ENCODE measurements at regions not wholly inside any gene's neighbourhood (a gene's known extent, or its start where the extent isn't known, plus 50 kb on each side); places are given as distances from the start of the nearest gene placed in this dataset.
A peak's percentile ranks its signal among the peaks of the same experiment; 100 is the strongest.

DNA sequence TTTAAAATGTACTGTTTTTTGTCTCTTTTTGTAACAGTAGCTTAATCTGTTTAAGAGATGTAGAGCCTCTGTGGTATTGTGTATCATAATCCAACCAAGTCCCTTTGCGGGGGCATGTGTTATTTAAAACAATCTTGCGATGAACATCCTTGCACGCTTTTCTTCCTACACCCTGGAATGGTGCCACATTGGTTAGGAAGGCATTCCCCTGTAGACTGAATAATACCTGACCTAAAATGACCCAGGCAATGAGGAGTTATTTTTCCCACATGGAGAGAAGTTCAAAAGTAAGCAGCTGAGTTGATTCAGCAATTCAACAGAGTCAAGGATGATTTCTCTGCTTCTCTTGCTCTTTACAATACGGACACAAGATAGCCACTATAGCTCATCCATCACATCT lies 142.0 kb upstream of the PMEPA1 start:
- DNase-seq (ENCODE audit: low spot score), result no peak

DNA sequence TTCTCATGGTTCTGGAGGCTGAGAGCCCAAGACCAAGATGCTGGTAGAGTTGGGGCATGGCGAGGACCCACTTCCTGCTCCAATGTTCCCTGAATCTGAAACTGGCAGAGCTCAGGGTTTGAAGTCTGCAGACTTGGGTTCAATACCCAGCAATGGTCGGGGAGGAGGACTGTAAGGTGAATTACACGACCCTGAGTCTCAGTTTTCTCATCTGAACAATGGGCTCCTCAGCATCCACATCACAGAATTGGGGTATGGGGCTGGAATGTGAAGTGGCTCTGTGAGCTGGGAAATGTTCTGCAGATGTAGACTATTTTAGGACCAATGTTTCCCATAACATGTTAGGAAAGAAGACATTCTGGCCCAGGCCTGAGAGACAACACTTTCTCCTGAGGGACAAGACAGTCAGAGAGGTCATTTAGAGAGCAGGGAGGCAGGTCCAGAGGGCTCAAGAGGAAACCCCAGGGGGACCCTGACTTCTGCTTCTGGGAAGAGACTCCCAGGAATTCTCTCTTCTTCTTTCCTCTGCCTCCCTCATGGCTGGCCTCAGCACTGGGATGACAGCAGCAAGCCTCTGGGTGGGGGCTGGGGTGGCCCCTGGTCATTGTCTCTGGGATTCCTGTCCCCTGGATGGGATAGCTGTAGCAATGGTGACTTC lies 141.3 kb upstream of the PMEPA1 start:
- no peak for DNase-seq (ENCODE audit: low spot score)

GRCh38 chr20:57849521-57850215 lies 139.9 kb upstream of the PMEPA1 start:
- no peak for DNase-seq (ENCODE audit: low spot score)

DNA sequence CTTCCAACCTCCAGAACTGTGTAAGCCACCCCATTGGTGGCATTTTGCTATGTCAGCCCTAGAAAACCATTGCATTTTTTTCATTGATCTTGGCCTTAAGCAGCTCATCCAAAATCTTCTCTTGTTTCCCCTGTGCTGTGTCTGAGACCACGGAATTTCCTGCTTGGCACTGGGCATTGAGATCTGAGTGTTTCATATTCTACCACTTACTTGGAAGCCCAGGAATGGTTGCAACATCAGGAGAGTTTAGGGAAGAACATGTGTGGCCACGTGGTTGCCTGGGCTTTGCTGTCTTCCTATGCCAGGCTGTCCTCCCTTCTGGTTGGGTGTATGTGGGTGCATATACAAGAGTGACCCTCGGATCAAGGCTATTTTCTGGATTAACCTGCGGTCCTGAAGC lies 139.3 kb upstream of the PMEPA1 start:
- no peak for DNase-seq (ENCODE audit: low spot score)

GRCh38 chr20:57848282-57848681 lies 138.5 kb upstream of the PMEPA1 start:
- DNase-seq (ENCODE audit: low spot score), result no peak

DNA sequence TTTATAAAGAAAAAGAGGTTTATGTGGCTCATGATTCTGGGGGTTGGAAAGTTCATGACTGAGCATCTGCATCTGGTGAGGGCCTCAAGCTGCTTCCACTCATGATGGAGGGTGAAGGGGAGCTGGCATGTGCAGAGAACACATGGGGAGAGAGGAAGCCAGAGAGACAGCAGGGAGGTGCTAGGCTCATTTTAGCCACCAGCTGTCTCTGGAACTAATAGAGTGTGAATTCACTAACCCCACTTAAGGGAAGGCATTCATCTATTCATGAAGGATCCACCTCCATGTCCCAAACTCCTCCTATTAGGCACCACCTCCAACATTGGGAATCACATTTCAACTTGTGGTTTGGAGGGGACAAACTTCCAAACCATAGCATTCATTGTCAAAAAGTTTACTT lies 137.3 kb upstream of the PMEPA1 start:
- no peak for DNase-seq (ENCODE audit: low spot score)

GRCh38 chr20:57844626-57845596 lies 135.1 kb upstream of the PMEPA1 start:
- peak; percentile 56 for DNase-seq (ENCODE audit: low spot score)

DNA sequence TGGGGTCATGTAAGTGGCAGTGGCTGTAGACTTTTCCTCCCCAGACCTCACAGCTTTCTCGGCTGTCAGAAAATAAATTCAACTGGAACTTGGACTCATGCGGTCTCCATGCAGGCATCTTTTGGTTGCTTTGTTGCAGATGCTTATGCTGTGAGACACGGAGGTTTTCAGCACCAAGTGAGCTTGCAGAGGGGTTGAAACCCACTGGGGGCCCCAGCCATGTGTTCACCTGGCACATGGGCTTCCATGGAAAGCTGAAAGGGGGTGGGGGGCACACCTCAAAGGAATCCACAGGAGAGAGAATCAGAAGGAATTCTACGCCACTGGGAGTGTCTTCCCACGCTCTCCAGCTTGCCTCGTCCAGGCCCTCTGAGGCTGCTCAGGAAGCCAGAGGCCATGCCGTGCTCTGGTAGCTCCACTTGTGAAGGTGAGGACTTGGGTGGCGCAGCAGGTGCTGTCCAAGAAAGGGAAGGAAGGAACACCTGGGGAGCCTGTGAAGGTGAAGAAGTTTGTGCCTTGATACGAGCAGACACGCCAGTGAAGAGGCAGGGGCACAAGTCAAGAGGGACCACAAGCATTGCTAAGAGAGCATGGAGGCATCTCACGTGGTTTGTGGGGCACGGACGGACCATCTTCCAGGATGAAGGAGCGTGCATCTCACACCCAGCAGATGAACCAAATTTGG lies 134.3 kb upstream of the PMEPA1 start:
- no peak for DNase-seq (ENCODE audit: low spot score)

DNA sequence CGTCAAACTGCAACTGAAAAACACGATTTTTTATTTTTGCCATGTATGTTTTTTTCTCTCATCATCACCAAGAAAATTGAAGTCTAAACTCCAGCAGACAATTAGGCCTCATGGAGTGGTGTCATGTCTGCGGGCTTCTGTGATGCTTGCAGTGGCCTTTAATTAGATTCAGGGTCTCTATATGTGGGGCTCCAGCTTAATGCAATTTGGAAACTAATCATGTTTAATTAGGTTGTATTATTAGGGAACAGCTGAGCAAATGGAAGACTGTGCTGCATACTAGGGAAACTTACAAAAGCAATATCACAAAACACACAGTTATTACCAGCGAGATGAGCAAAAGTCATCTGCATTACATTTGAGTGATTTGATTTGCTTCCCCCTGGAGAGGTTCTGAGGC lies 132.9 kb upstream of the PMEPA1 start:
- no peak for DNase-seq (ENCODE audit: low spot score)

- no peak for DNase-seq (ENCODE audit: low spot score)
These were observed 131.6 kb upstream of the PMEPA1 start for GRCh38 chr20:57841297-57841866.

DNA sequence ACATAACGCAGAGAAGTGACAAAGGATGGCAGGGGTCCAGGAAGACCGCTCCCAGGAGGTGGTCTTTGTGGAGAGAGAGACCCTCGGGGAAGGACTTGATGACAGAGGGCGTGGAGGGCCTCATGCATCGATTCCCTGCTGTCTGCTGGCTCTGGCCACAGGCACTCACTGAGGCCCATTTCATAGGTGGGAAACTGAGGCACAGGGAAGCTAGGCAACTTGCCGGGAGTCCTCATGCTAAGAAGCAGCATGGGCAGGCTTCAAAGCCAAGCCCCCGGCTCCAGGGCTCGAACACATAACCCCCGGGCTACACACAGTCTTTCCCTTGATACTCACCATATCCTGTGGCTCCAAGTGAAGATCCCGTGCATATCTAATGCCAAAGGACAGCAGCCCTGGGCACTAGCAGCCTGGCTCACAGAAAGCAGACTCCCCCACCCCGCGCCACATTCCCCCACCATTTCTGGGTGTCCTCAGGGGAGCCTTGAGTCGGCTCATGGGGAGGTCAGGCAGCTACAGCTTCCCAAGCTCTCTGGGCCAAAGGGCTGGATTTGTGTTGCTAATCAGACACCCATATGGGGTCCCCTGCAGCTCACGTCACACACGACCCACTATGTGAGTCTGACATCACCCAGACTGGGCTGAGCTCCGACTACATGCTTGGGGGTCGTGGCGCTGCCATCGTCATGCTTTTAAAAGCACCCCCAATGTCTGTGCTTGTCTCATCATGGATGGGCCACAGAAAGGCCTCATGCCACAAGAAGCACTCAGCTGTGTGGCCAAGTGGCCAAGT lies 130.9 kb upstream of the PMEPA1 start:
- DNase-seq (ENCODE audit: low spot score), result no peak

- DNase-seq (ENCODE audit: low spot score), result no peak
These were observed 130.3 kb upstream of the PMEPA1 start for GRCh38 chr20:57840066-57840465.

GRCh38 chr20:57838670-57839151 lies 128.9 kb upstream of the PMEPA1 start:
- no peak for DNase-seq (ENCODE audit: low spot score)

GRCh38 chr20:57837208-57838035 lies 127.6 kb upstream of the PMEPA1 start:
- DNase-seq (ENCODE audit: low spot score), result no peak

- DNase-seq (ENCODE audit: low spot score), result no peak
These were observed 126.0 kb upstream of the PMEPA1 start for GRCh38 chr20:57835588-57836455.

DNA sequence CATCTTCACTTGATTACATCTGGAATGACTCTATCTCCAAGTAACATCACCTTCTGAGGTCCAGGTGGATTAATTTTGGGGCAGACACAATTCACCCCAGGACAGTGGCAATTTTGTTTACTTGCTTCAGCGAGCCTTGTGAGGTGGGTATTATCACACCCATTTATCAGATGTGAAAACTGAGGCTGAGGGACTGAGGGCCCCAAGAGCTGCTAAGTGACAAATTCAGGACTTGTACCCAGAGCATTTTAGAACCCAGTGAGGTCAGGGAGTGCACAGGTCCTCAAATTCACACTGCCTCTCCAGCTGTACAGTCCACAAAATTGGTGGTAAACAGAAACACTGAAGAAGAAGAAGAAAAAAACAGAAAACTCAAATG lies 125.2 kb upstream of the PMEPA1 start:
- DNase-seq (ENCODE audit: low spot score), result no peak

DNA sequence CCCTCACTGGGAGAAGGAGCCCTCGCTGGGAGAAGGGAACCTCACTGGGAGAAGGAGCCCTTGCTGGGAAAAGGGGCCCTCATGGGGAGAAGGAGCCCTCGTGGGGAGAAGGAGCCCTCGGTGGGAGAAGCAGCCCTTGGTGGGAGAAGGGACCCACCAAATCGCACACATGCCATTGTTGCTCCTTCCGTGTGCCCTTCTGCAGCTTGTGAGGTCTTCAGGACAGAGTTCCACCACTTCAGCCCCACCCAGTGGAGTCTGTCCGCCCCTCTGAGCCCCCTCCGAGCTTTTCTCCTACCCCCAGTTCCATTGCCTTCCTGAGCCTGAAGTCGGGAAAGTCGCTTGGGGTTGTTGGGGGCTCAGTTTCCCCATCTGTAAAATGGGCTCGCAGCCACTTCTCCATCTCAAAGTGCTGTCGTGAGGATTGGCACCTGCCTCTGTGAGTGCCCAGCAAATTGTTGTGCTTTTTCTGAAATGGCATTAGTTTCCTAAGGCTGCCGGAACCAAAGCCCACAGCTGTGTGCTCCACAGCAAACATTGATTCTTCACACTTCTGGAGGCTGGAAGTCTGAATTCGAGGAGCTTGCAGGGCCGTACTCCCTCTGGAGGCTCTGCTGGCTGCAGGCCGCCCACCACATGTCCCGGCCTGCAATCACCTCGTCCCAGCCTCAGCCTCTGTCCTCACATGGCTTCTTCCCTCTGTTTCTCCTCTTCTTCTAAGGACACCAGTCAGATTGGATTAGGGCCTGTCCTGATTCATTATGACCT lies 124.7 kb upstream of the PMEPA1 start:
- peak; percentile 6 for DNase-seq (ENCODE audit: low spot score)

GRCh38 chr20:57831993-57832585 lies 122.3 kb upstream of the PMEPA1 start:
- no peak for DNase-seq (ENCODE audit: low spot score)
